Lower leg skin (tissue), 3 donors: ENCODE measurements at regions not wholly inside any gene's neighbourhood (a gene's known extent, or its start where the extent isn't known, plus 50 kb on each side); places are given as distances from the start of the nearest gene placed in this dataset.

Experiments
- CTCF ChIP-seq, 3 donors: fragments of 450-650 bp; IDR thresholded peaks; one replicate each; pipeline ENCODE4 v1.5.1; 2016; ENCODE audit warnings: antibody characterized with exemption in 3 of 3, mild to moderate bottlenecking in 3 of 3, moderate library complexity in 2 of 3
- POLR2A ChIP-seq, 2 donors: fragments of 450-650 bp; IDR thresholded peaks; one replicate each; pipeline ENCODE4 v1.6.1; 2016 to 2017; ENCODE audit warnings: antibody characterized with exemption in 2 of 2, mild to moderate bottlenecking in 1 of 2, moderate library complexity in 1 of 2

- TF ChIP-seq CTCF (IDR thresholded peaks at IDR 0.05) (no peak), POLR2A (IDR thresholded peaks at IDR 0.05) (no peak)
Measured at GRCh38 chr21:27817074-27817473, 850.2 kb upstream of the ADAMTS5 start.
